ENCODE measurements at regions not wholly inside any gene's neighbourhood (a gene's known extent, or its start where the extent isn't known, plus 50 kb on each side); places are given as distances from the start of the nearest gene placed in this dataset.

GRCh38 chrX:139025816-139026215 is 314.3 kb upstream of the FGF13 start:
- Histone ChIP-seq H3K4me1 (ENCODE audit: control insufficient read depth in 1 of 2, insufficient read depth in 2 of 2, low read length in 2 of 2) (no peaks in the 10 kb centered on the region), H3K27me3 (ENCODE audit: insufficient read depth, low read length) (no peaks in the 10 kb centered on the region), H3K4me2 (ENCODE audit: low read length) (no peak overlapping the region), H3K9me2 (ENCODE audit: insufficient read depth) (no peaks in the 10 kb centered on the region), H4K20me1 (ENCODE audit: insufficient read depth) (no peaks in the 10 kb centered on the region), H3K79me2 (ENCODE audit: insufficient read depth, low read length) (no peaks in the 10 kb centered on the region), H2AFZ (ENCODE audit: low read depth, low read length, poor library complexity, severe bottlenecking) (no peak overlapping the region), H3K4me3 (replicated peaks in 1 of 2; ENCODE audit: low read depth in 1 of 2, low read length in 2 of 2) (no peak overlapping the region), H3K36me3 (ENCODE audit: control insufficient read depth in 1 of 2, insufficient read depth in 2 of 2, low read length in 2 of 2) (no peaks in the 10 kb centered on the region; a peak in 1 of 4 replicates), H3K9me3 (ENCODE audit: control insufficient read depth in 1 of 2, insufficient read depth in 1 of 2, low read depth in 1 of 2, low read length in 2 of 2) (no peaks in the 10 kb centered on the region), H3K27ac (ENCODE audit: low read depth, low read length) (no peak overlapping the region), H3K9ac (ENCODE audit: low read length) (no peak overlapping the region)
- intact Hi-C loops (cut with micrococcal nuclease) = no loop called here
- POLR2A ChIA-PET = no interaction called here
- CTCF ChIA-PET = no interaction called here
- no peak for DNase-seq (ENCODE audit: low read depth, low spot score)
- BruUV-seq (replicated peaks) = no TSS peak
- no peak for ATAC-seq
- TF ChIP-seq YY1 (IDR thresholded peaks at IDR 0.05; ENCODE audit: extremely low read depth, insufficient replicate concordance, low read depth, low read length) (no peak), ZBTB33 (IDR thresholded peaks at IDR 0.05; ENCODE audit: extremely low read depth, insufficient replicate concordance, low read length) (no peak), JUND (IDR thresholded peaks at IDR 0.05) (no peak), POLR2AphosphoS5 (IDR thresholded peaks at IDR 0.05; ENCODE audit: low read depth, low read length) (no peak), POLR2A (IDR thresholded peaks at IDR 0.05; ENCODE audit: borderline replicate concordance, extremely low read depth, insufficient read depth, insufficient read length) (no peak), ZFX (IDR thresholded peaks at IDR 0.05) (no peak)
- TF ChIP-seq, protein P1, sequence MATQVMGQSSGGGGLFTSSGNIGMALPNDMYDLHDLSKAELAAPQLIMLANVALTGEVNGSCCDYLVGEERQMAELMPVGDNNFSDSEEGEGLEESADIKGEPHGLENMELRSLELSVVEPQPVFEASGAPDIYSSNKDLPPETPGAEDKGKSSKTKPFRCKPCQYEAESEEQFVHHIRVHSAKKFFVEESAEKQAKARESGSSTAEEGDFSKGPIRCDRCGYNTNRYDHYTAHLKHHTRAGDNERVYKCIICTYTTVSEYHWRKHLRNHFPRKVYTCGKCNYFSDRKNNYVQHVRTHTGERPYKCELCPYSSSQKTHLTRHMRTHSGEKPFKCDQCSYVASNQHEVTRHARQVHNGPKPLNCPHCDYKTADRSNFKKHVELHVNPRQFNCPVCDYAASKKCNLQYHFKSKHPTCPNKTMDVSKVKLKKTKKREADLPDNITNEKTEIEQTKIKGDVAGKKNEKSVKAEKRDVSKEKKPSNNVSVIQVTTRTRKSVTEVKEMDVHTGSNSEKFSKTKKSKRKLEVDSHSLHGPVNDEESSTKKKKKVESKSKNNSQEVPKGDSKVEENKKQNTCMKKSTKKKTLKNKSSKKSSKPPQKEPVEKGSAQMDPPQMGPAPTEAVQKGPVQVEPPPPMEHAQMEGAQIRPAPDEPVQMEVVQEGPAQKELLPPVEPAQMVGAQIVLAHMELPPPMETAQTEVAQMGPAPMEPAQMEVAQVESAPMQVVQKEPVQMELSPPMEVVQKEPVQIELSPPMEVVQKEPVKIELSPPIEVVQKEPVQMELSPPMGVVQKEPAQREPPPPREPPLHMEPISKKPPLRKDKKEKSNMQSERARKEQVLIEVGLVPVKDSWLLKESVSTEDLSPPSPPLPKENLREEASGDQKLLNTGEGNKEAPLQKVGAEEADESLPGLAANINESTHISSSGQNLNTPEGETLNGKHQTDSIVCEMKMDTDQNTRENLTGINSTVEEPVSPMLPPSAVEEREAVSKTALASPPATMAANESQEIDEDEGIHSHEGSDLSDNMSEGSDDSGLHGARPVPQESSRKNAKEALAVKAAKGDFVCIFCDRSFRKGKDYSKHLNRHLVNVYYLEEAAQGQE (IDR thresholded peaks at IDR 0.05; ENCODE audit: low read depth) = no peak
- RAD21 ChIA-PET (ENCODE audit: low non-redundant PET in 1 of 2, low total read pairs in 2 of 2, uncharacterized antibody in 2 of 2, unreplicated experiment in 2 of 2) = no interaction called here

Data from HCT116 (cell line).